RWPE2 (cell line): ENCODE measurements at regions not wholly inside any gene's neighbourhood (a gene's known extent, or its start where the extent isn't known, plus 50 kb on each side); places are given as distances from the start of the nearest gene placed in this dataset.

ENCODE experiments used
- ATAC-seq: fragments of 200-7000 bp; cut with Tn5 transposase; 3 replicates; pipeline ENCODE4 v1.9.1; 2021; ENCODE audit warnings: low read depth
- DNase-seq: peaks from one replicate; pipeline ENCODE4 v3.0.0-alpha.2; 2020; ENCODE audit warnings: low spot score
- H3K27ac ChIP-seq: fragments of 450-650 bp; 2 replicates; pipeline ENCODE4 v1.5.1; 2017; ENCODE audit warnings: mild to moderate bottlenecking; ENCODE audit not compliant: poor library complexity, severe bottlenecking
- H3K27me3 ChIP-seq: fragments of 250-450 bp; sonication (Bioruptor Pico); 2 replicates; pipeline ENCODE4 v1.5.1; 2021; ENCODE audit warnings: mild to moderate bottlenecking, moderate library complexity; ENCODE audit not compliant: insufficient read depth, poor library complexity, severe bottlenecking
- H3K36me3 ChIP-seq: fragments of 250-450 bp; sonication (Bioruptor Pico); 2 replicates; pipeline ENCODE4 v1.5.1; 2020; ENCODE audit warnings: low read depth, mild to moderate bottlenecking, moderate library complexity
- H3K4me1 ChIP-seq: fragments of 250-450 bp; sonication (Bioruptor Pico); 2 replicates; pipeline ENCODE4 v1.5.1; 2021; ENCODE audit warnings: mild to moderate bottlenecking, moderate library complexity; ENCODE audit not compliant: insufficient read depth, poor library complexity, severe bottlenecking
- H3K4me3 ChIP-seq: fragments of 250-450 bp; sonication (Bioruptor Pico); 2 replicates; pipeline ENCODE4 v1.5.1; 2021; ENCODE audit warnings: mild to moderate bottlenecking, moderate library complexity; ENCODE audit not compliant: severe bottlenecking
- H3K9me3 ChIP-seq: fragments of 250-450 bp; sonication (Bioruptor Pico); 2 replicates; pipeline ENCODE4 v1.5.1; 2021; ENCODE audit warnings: mild to moderate bottlenecking, moderate library complexity; ENCODE audit not compliant: severe bottlenecking
- CTCF ChIP-seq: fragments of 450-650 bp; IDR thresholded peaks from one replicate; pipeline ENCODE4 v1.5.1; 2017; ENCODE audit warnings: mild to moderate bottlenecking, moderate library complexity; ENCODE audit not compliant: poor library complexity, severe bottlenecking

- Histone ChIP-seq H3K4me3 (no peak overlapping the region), H3K4me1 (no peaks in the 10 kb centered on the region), H3K27ac (no peak overlapping the region), H3K9me3 (no peaks in the 10 kb centered on the region), H3K27me3 (peaks cover 2% of the 10 kb centered on the region), H3K36me3 (no peaks in the 10 kb centered on the region)
- ATAC-seq (0 out of 3 replicates have a peak, but pooled peaks have one; percentile 27), DNase-seq (no peak)
- TF ChIP-seq CTCF = no peak
Measured at GRCh38 chr5:38719916-38720315, 125.9 kb upstream of the OSMR start.

- Histone ChIP-seq H3K9me3 (no peaks in the 10 kb centered on the region), H3K4me3 (no peak overlapping the region), H3K27me3 (peaks cover 2% of the 10 kb centered on the region), H3K4me1 (no peaks in the 10 kb centered on the region), H3K27ac (no peak overlapping the region), H3K36me3 (no peaks in the 10 kb centered on the region)
- ATAC-seq (no peak), DNase-seq (no peak)
- no peak for TF ChIP-seq CTCF
Measured at GRCh38 chr5:38720554-38721361, 125.1 kb upstream of the OSMR start.

- Histone ChIP-seq H3K9me3 (no peaks in the 10 kb centered on the region), H3K36me3 (no peaks in the 10 kb centered on the region), H3K27me3 (peaks cover 2% of the 10 kb centered on the region), H3K4me1 (no peaks in the 10 kb centered on the region), H3K27ac (no peak overlapping the region), H3K4me3 (no peak overlapping the region)
- DNase-seq (no peak), ATAC-seq (no peak)
- TF ChIP-seq CTCF = no peak
Measured at GRCh38 chr5:38722918-38723317, 122.9 kb upstream of the OSMR start.

GRCh38 chr5:38723426-38723825, 122.4 kb upstream of the OSMR start:
- Histone ChIP-seq H3K36me3 (no peaks in the 10 kb centered on the region), H3K27me3 (peaks cover 2% of the 10 kb centered on the region), H3K9me3 (no peaks in the 10 kb centered on the region), H3K4me1 (no peaks in the 10 kb centered on the region), H3K27ac (no peak overlapping the region), H3K4me3 (no peak overlapping the region)
- TF ChIP-seq CTCF = no peak
- DNase-seq (no peak), ATAC-seq (no peak)
